Mucosa of stomach (tissue), 1 donor: ENCODE measurements at regions not wholly inside any gene's neighbourhood (a gene's known extent, or its start where the extent isn't known, plus 50 kb on each side); places are given as distances from the start of the nearest gene placed in this dataset.

Experiments
- H3K27me3 ChIP-seq: one replicate; pipeline ENCODE4 v1.7.0; 2013; ENCODE audit warnings: mild to moderate bottlenecking, low read length; ENCODE audit not compliant: control insufficient read depth, insufficient read depth
- H3K36me3 ChIP-seq: one replicate; pipeline ENCODE4 v1.7.0; 2013; ENCODE audit warnings: low read length; ENCODE audit not compliant: control insufficient read depth, insufficient read depth
- H3K4me1 ChIP-seq: one replicate; pipeline ENCODE4 v1.7.0; 2013; ENCODE audit warnings: mild to moderate bottlenecking, low read length; ENCODE audit not compliant: control insufficient read depth, insufficient read depth
- H3K4me3 ChIP-seq: one replicate; pipeline ENCODE4 v1.7.0; 2013; ENCODE audit warnings: low read length
- H3K9ac ChIP-seq: one replicate; pipeline ENCODE4 v1.7.0; 2013; ENCODE audit warnings: mild to moderate bottlenecking, low read length, moderate library complexity
- H3K9me3 ChIP-seq: one replicate; pipeline ENCODE4 v1.7.0; 2013; ENCODE audit warnings: mild to moderate bottlenecking, low read length, moderate library complexity; ENCODE audit not compliant: control insufficient read depth
- donor health status: Pancreatic carcinoma.

DNA sequence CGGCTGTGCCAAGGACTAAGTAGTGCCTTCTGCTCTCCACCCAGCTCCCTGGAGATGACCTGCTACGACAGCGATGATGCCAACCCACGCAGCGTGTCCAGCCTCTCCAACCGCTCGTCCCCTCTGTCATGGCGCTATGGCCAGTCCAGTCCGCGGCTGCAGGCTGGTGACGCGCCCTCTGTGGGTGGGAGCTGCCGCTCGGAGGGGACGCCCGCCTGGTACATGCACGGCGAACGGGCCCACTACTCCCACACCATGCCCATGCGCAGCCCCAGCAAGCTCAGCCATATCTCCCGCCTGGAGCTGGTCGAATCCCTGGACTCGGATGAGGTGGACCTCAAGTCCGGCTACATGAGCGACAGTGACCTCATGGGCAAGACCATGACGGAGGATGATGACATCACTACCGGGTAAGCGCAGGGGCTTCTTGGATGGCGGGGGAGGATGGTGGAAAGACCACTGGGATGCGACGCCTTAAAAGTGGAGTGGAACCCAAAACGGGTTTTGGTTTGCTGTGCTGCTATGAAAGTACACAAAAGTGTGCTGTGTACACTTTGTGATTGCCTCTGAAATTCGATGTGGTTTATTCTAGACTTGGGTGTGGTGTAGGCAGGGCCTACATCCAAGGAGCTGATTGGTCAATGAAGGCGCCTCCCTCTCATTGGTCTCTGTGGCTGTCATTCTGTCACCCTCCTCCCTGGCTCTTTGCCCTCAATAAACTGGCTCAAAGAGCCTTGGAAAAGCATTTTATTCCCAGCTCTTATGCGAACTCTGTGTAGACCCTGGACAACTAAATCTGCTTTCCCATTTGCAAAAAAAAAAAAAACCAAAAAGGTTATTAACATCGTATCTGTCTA is 110.4 kb upstream of the IPO9 start:
- no peaks in the 10 kb centered on the region for H3K27me3 ChIP-seq
- peaks cover 46% of the 10 kb centered on the region for H3K4me1 ChIP-seq
- H3K9me3 ChIP-seq, result no peaks in the 10 kb centered on the region
- H3K4me3 ChIP-seq, result no peak overlapping the region
- no peaks in the 10 kb centered on the region for H3K36me3 ChIP-seq
- H3K9ac ChIP-seq, result no peak overlapping the region

DNA sequence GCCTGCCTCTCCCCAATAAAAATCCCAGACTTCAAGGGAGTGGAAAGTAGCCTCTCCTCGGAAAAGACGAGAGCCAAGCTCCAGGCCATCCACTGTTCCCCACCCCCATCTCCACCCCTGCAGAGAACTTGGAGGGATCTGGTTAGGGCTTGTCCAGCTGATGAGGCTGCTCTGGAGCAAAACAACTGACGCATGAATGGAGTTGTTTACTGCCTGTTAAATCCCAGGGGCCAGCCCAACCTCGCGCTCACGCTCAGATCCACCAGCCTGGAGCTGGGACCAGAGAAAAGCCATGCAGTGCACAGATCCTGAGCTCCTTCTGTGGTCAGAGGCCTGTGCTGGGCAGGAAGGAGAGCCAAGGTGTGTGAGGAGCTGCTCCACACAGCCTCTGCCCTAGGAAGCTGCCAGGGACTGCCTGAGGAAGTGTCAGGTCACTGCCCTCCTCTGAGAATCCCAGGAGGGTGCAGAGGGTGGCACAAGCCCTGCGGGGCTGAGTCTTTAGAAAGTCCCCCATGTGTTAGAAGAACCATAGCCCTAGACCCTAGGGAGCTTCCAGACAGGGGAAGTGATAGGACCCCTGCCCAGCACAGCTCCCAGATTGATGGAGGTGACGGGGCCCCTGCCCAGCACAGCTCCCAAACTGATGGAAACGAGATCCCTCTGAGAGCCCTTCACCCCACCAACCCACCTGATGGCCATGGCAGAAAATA is 109.0 kb upstream of the IPO9 start:
- H3K9ac ChIP-seq, result peak overlapping the region; percentile 38
- peaks cover 32% of the 10 kb centered on the region for H3K4me1 ChIP-seq
- H3K4me3 ChIP-seq, result no peak overlapping the region

GRCh38 chr1:201720522-201720844 is 108.5 kb upstream of the IPO9 start:
- Histone ChIP-seq H3K9me3 (no peaks in the 10 kb centered on the region), H3K4me3 (no peak overlapping the region), H3K27me3 (no peaks in the 10 kb centered on the region), H3K4me1 (peaks cover 27% of the 10 kb centered on the region), H3K9ac (peak overlapping the region; percentile 38), H3K36me3 (no peaks in the 10 kb centered on the region)

More for the DNA sequence above, 109.0 kb upstream of the IPO9 start:
- Histone ChIP-seq H3K36me3 (no peaks in the 10 kb centered on the region), H3K27me3 (no peaks in the 10 kb centered on the region), H3K9me3 (no peaks in the 10 kb centered on the region)

DNA sequence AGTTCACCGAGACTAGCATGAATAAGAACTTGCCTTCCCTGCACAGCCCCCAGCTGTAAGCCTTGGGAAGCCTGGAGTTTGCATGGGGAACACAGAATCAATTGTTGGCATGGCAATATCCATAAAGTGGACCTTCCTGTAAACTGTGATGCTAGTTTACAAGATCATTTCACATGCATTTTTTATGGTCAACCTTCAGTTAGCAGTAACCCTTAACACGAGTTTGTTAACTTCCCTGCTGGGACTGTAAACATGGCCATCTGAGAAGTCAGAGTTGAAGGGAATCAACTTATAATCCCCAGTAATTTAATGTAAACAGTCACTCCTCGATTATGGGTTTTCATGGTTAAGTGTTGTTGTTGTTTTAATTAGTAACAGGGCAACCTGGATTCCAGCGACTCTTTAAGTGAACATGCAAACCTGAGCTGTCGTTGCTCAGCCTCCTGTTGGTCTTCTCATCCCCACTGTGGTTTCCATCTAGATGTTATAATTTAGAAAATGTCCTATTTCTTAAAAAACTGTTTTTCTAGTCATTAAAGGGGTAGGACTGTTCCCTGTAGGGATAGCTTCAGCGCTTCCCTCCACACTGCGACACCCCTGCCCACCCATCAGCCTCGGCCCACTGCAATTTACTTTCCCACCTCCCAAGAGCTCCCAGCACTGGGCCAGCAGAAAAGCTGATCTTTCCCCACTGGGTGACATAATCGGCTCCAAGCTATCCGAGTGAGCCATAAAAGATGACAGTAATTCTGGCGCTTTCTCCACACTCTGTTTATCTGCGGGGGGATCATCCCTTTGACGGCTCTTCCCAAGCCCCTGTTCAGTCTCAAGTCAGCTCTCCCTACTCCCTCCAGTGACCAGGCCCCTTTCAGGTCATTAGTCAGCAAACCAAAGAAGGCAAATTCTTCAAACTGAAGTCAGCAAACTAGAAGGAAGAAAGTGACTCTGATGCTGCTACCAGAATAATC is 107.6 kb upstream of the IPO9 start:
- Histone ChIP-seq H3K9me3 (no peaks in the 10 kb centered on the region), H3K9ac (no peak overlapping the region), H3K27me3 (no peaks in the 10 kb centered on the region), H3K36me3 (no peaks in the 10 kb centered on the region), H3K4me3 (no peak overlapping the region), H3K4me1 (peaks cover 20% of the 10 kb centered on the region)

DNA sequence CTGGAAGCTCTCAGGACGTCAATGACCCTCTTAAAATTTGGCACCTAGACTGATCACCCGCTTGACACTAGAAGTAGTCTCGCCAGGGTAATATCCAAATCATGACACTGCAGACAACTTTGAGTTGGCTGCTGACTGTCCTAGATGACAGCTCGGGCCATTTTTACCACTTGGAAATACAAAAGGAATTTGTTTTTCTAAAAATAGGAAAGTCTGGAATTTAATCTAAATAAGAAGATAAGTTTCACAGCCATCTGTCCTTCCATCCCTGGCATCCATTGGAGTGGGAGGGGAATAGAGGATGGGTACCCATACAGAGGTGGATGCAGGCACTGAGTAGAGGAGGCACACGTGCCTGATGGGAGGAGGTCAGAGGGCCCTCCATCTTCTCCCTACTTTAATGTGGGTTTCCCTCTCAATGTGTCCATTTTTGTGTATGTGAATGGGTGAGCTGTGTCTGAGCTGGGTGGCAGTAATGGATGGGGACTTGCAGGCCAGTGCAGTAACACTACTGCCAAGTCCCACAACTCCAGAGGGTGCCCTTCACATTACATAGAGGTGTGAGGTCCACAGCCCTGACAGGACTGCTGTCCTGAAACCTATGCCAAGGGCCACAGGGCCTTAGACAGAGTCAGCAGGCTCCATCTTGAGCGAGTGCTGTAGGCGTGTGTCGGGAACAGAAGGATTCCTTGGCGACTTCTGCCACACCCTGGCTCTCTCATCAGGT is 104.8 kb upstream of the IPO9 start:
- no peak overlapping the region for H3K4me3 ChIP-seq
- peaks cover 13% of the 10 kb centered on the region for H3K4me1 ChIP-seq
- no peaks in the 10 kb centered on the region for H3K9me3 ChIP-seq
- H3K9ac ChIP-seq, result peak overlapping the region; percentile 1
- no peaks in the 10 kb centered on the region for H3K27me3 ChIP-seq
- H3K36me3 ChIP-seq, result no peaks in the 10 kb centered on the region

DNA sequence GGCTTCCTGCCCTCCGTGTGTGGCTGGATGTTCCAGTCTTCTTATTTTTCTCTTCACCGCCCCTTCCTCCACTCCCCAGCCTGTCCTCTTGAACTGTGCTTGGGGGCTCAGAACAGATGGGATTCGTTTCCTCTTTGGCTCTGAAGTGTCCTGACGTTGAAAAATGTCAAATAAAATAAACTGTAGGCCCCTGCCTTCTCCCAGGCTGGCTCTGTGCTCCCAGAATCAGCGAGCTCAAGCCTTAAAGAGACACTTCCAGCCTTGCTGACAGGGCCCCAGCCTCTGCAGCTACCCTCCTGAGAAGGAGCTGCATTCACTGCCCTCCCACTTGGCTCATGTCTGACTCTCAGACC is 104.2 kb upstream of the IPO9 start:
- H3K4me1 ChIP-seq, result peaks cover 9% of the 10 kb centered on the region
- no peaks in the 10 kb centered on the region for H3K36me3 ChIP-seq
- no peak overlapping the region for H3K4me3 ChIP-seq
- no peaks in the 10 kb centered on the region for H3K9me3 ChIP-seq
- H3K9ac ChIP-seq, result peak overlapping the region; percentile 1
- no peaks in the 10 kb centered on the region for H3K27me3 ChIP-seq

- Histone ChIP-seq H3K36me3 (no peaks in the 10 kb centered on the region), H3K27me3 (no peaks in the 10 kb centered on the region), H3K4me3 (no peak overlapping the region), H3K9me3 (no peaks in the 10 kb centered on the region), H3K9ac (no peak overlapping the region), H3K4me1 (no peaks in the 10 kb centered on the region)
Measured at GRCh38 chr1:201726700-201727099, 102.3 kb upstream of the IPO9 start.

DNA sequence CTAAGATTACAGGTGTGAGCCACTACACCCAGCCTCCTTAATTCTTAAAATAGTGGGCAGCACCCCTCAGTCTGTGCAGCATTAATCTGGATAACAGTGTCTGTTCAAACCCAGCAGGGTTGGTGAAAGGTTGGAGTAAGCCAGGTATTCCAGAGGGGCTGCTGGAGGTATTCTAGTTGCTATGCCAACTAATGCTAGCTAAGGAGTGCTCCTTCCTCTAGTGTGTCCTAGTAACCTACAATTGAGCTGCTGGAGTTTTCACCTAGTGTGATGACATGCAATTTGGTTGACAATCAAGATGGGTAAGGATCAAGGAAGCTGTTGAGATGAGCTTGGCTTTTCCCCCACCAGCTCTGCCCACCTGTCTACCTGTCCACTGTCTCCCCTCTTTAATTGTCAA is 100.2 kb upstream of the IPO9 start:
- H3K4me3 ChIP-seq, result no peak overlapping the region
- no peak overlapping the region for H3K9ac ChIP-seq
- no peaks in the 10 kb centered on the region for H3K27me3 ChIP-seq
- no peaks in the 10 kb centered on the region for H3K36me3 ChIP-seq
- H3K9me3 ChIP-seq, result no peaks in the 10 kb centered on the region
- no peaks in the 10 kb centered on the region for H3K4me1 ChIP-seq

GRCh38 chr1:201729973-201730608 is 98.9 kb upstream of the IPO9 start:
- H3K4me3 ChIP-seq, result no peak overlapping the region
- H3K27me3 ChIP-seq, result no peaks in the 10 kb centered on the region
- no peak overlapping the region for H3K9ac ChIP-seq
- H3K36me3 ChIP-seq, result no peaks in the 10 kb centered on the region
- no peaks in the 10 kb centered on the region for H3K4me1 ChIP-seq
- H3K9me3 ChIP-seq, result no peaks in the 10 kb centered on the region

DNA sequence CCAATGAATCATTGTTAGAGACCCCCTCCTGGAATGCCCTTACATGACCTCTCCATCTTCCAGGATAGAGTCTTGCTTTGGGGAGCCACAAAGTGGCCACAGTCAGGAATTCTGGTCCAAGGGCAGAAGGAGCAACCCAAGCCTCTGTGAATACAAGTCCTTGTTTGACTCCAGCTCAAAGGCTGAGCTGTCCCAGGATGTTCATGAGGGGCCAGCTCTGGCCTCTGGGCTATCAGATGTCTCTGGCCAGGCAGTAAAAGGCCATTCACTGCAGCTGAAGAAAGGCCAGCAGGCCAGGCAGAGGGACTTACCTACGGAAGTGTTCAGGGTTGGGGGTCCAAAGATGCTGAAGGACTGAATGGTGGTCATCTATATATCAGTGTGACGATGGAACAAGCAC is 98.3 kb upstream of the IPO9 start:
- Histone ChIP-seq H3K9ac (no peak overlapping the region), H3K36me3 (no peaks in the 10 kb centered on the region), H3K9me3 (no peaks in the 10 kb centered on the region), H3K4me3 (no peak overlapping the region), H3K27me3 (no peaks in the 10 kb centered on the region), H3K4me1 (no peaks in the 10 kb centered on the region)

- Histone ChIP-seq H3K9ac (no peak overlapping the region), H3K36me3 (no peaks in the 10 kb centered on the region), H3K4me1 (peaks cover under 1% of the 10 kb centered on the region), H3K9me3 (no peaks in the 10 kb centered on the region), H3K27me3 (no peaks in the 10 kb centered on the region), H3K4me3 (no peak overlapping the region)
Measured at GRCh38 chr1:201731142-201731541, 97.8 kb upstream of the IPO9 start.
